ENCODE measurements at regions not wholly inside any gene's neighbourhood (a gene's known extent, or its start where the extent isn't known, plus 50 kb on each side); places are given as distances from the start of the nearest gene placed in this dataset.

DNA sequence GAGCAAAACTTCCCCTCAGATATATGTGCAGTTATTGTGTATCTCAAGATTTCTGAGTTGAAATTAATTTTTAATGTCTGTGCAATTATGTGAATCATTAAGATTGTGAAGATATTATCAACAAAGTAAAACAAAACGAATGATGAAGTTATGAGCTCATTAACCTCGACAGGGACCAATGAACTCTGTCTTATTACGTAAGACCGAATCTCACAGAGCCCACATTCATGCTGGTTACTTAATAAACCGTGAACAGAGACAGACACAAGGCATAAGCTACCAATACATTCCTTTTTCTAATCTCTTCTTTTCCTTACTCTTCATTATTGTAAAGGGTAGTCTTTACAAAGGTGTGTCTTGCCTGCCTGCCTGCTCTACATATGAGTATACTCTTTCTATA, 568.7 kb downstream of the RPS29 start:
- TF ChIP-seq, protein P1, sequence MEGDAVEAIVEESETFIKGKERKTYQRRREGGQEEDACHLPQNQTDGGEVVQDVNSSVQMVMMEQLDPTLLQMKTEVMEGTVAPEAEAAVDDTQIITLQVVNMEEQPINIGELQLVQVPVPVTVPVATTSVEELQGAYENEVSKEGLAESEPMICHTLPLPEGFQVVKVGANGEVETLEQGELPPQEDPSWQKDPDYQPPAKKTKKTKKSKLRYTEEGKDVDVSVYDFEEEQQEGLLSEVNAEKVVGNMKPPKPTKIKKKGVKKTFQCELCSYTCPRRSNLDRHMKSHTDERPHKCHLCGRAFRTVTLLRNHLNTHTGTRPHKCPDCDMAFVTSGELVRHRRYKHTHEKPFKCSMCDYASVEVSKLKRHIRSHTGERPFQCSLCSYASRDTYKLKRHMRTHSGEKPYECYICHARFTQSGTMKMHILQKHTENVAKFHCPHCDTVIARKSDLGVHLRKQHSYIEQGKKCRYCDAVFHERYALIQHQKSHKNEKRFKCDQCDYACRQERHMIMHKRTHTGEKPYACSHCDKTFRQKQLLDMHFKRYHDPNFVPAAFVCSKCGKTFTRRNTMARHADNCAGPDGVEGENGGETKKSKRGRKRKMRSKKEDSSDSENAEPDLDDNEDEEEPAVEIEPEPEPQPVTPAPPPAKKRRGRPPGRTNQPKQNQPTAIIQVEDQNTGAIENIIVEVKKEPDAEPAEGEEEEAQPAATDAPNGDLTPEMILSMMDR (IDR thresholded peaks at IDR 0.05), result no peak
- TF ChIP-seq EZH2 (IDR thresholded peaks at IDR 0.05) (no peak), EZH2phosphoT487 (IDR thresholded peaks at IDR 0.05) (no peak)

Data from neural progenitor cell (in vitro differentiated cells).